GM12878 (cell line): ENCODE measurements at regions not wholly inside any gene's neighbourhood (a gene's known extent, or its start where the extent isn't known, plus 50 kb on each side); places are given as distances from the start of the nearest gene placed in this dataset.

Experiments used
- ATAC-seq: fragments of 200-7000 bp; cut with Tn5 transposase; 3 replicates; pipeline ENCODE4 v1.9.1; 2020; ENCODE audit warnings: mild to moderate bottlenecking, moderate library complexity
- BruUV-seq: library from RNA; stranded (reverse); fragments of 400-500 nt; replicated peaks from 2 replicates; lab custom pipeline; 2021; lab: Mats Ljungman, UMichigan
- CTCF ChIA-PET: fragments of 300-600 bp; sonication (Branson Sonifier 250); formaldehyde crosslinking; extraction: SDS; loops from one replicate; lab custom pipeline; 2021; ENCODE audit warnings: inconsistent platforms; lab: Yijun Ruan, JAX
- POLR2A ChIA-PET: fragments of 350-600 bp; formaldehyde crosslinking; extraction: SDS; loops from one replicate; lab custom pipeline; 2021; ENCODE audit warnings: inconsistent platforms; lab: Charles Lee
- RAD21 ChIA-PET: fragments of 300-600 bp; sonication (Branson Sonifier 250); formaldehyde crosslinking; loops from one replicate; lab custom pipeline; 2023; ENCODE audit warnings: antibody characterized with exemption; ENCODE audit not compliant: unreplicated experiment; lab: Charles Lee
- SMC1A ChIA-PET: fragments of 300-600 bp; sonication (Branson Sonifier 250); formaldehyde crosslinking; loops from one replicate; lab custom pipeline; 2023; ENCODE audit not compliant: unreplicated experiment, uncharacterized antibody; lab: Charles Lee
- DNase-seq: peaks from one replicate; pipeline ENCODE4 v3.0.0-alpha.2; 2011; ENCODE audit warnings: low read depth, low spot score
- FAIRE-seq: peaks from 3 replicates; lab custom pipeline; 2011; peaks lifted over from hg19 to GRCh38; lab: Jason Lieb, UNC
- H2AFZ ChIP-seq: 2 replicates; pipeline ENCODE4 v1.6.0; 2011; ENCODE audit warnings: low read depth, low read length, control low read depth; ENCODE audit not compliant: control insufficient read depth
- H3K27ac ChIP-seq: 2 replicates; pipeline ENCODE4 v1.5.1; 2011; ENCODE audit warnings: control low read depth; ENCODE audit not compliant: control insufficient read depth, insufficient read depth
- H3K27me3 ChIP-seq, 2 experiments: replicated peaks in 1 of 2; 2 replicates each; pipeline versions ENCODE4 v1.6.0 to v1.6.1; 2011; ENCODE audit warnings: low read length in 1 of 2; ENCODE audit not compliant: control insufficient read depth in 2 of 2, insufficient read depth in 2 of 2
- H3K36me3 ChIP-seq, 2 experiments: 2 replicates each; pipeline ENCODE4 v1.5.1; 2011; ENCODE audit warnings: low read length in 1 of 2; ENCODE audit not compliant: control insufficient read depth in 2 of 2, insufficient read depth in 2 of 2
- H3K4me1 ChIP-seq: 2 replicates; pipeline ENCODE4 v1.6.1; 2011; ENCODE audit warnings: mild to moderate bottlenecking, low read length, moderate library complexity, mixed read lengths; ENCODE audit not compliant: control insufficient read depth, insufficient read depth
- H3K4me2 ChIP-seq: 2 replicates; pipeline ENCODE4 v1.6.0; 2011; ENCODE audit warnings: control low read depth; ENCODE audit not compliant: control insufficient read depth, insufficient read depth
- H3K4me3 ChIP-seq: fragments of 200-600 bp; sonication (generic); 2 replicates; pipeline ENCODE4 v1.5.1; 2016
- H3K79me2 ChIP-seq: 2 replicates; pipeline ENCODE4 v1.6.0; 2011; ENCODE audit warnings: low read length; ENCODE audit not compliant: control insufficient read depth, insufficient read depth
- H3K9ac ChIP-seq: 2 replicates; pipeline ENCODE4 v1.8.0; 2011; ENCODE audit warnings: low read length, control low read depth, mixed read lengths; ENCODE audit not compliant: control insufficient read depth, insufficient read depth
- H3K9me3 ChIP-seq: replicated peaks from 3 replicates; pipeline ENCODE4 v1.5.1; 2011; ENCODE audit warnings: mild to moderate bottlenecking, low read length; ENCODE audit not compliant: control insufficient read depth, insufficient read depth
- H4K20me1 ChIP-seq: 2 replicates; pipeline ENCODE4 v1.6.0; 2011; ENCODE audit not compliant: control insufficient read depth, insufficient read depth
- BCL11A ChIP-seq: IDR thresholded peaks from 2 replicates; pipeline ENCODE4 v1.6.1; 2011; ENCODE audit warnings: low read depth, low read length
- FOS ChIP-seq: IDR thresholded peaks from 3 replicates; pipeline ENCODE4 v1.6.1; 2011; ENCODE audit warnings: borderline replicate concordance; ENCODE audit not compliant: insufficient read length; ENCODE audit errors: extremely low read depth
- HDAC6 ChIP-seq: fragments of 200-600 bp; sonication (generic); IDR thresholded peaks from one replicate; pipeline ENCODE4 v1.8.0; 2017; ENCODE audit warnings: antibody characterized with exemption; ENCODE audit not compliant: unreplicated experiment
- IRF4 ChIP-seq: IDR thresholded peaks from 2 replicates; pipeline ENCODE4 v1.6.1; 2011; ENCODE audit warnings: low read depth, low read length
- IRF5 ChIP-seq: fragments of 450-650 bp; IDR thresholded peaks from 2 replicates; pipeline ENCODE4 v1.6.1; 2017; ENCODE audit warnings: borderline replicate concordance
- MAX ChIP-seq: IDR thresholded peaks from 2 replicates; pipeline ENCODE4 v1.6.1; 2012; ENCODE audit warnings: low read depth, low read length, improper control_type of control experiment
- MTA2 ChIP-seq: fragments of 450-650 bp; IDR thresholded peaks from 2 replicates; pipeline ENCODE4 v1.6.1; 2016; ENCODE audit warnings: low read depth, mild to moderate bottlenecking, moderate library complexity
- NBN ChIP-seq: fragments of 450-650 bp; IDR thresholded peaks from 2 replicates; pipeline ENCODE4 v1.6.1; 2016
- SREBF2 ChIP-seq: IDR thresholded peaks from 2 replicates; pipeline ENCODE4 v1.6.1; 2012; ENCODE audit warnings: mild to moderate bottlenecking, low read length
- TAF1 ChIP-seq: IDR thresholded peaks from 2 replicates; pipeline ENCODE4 v1.6.1; 2011; ENCODE audit warnings: mild to moderate bottlenecking, low read depth, low read length, borderline replicate concordance
- TCF12 ChIP-seq: IDR thresholded peaks from 2 replicates; pipeline ENCODE4 v1.6.1; 2011; ENCODE audit warnings: low read depth, mild to moderate bottlenecking, low read length
- ZNF24 ChIP-seq: fragments of 450-650 bp; IDR thresholded peaks from 2 replicates; pipeline ENCODE4 v1.6.1; 2017; ENCODE audit warnings: antibody characterized with exemption, mild to moderate bottlenecking
- ZZZ3 ChIP-seq: IDR thresholded peaks from 2 replicates; pipeline ENCODE4 v1.6.1; 2011; ENCODE audit warnings: low read depth; ENCODE audit not compliant: control insufficient read depth, insufficient read length
- WGBS: methylation state at CpG from one replicate; pipeline ENCODE4 v1.1.6; 2016; ENCODE audit warnings: low lambda C conversion rate; ENCODE audit not compliant: insufficient replicate concordance, insufficient coverage; ENCODE audit errors: missing lambda C conversion rate; 5-methylcytosine and 5-hydroxymethylcytosine counted together
- in situ Hi-C: fragments of 300-500 bp; cut with MboI; formaldehyde crosslinking; loops from 9 replicates; pipeline ENCODE4 v1.14.3; 2018; ENCODE audit warnings: mixed read lengths
- intact Hi-C: fragments of 100-400 bp; cut with micrococcal nuclease; formaldehyde crosslinking; loops from one replicate; pipeline ENCODE4 v1.14.2; 2022; ENCODE audit not compliant: unreplicated experiment
- TF ChIP-seq, protein P1 (sequence below): fragments of 450-650 bp; IDR thresholded peaks from 2 replicates; pipeline ENCODE4 v1.6.1; 2017; ENCODE audit warnings: mild to moderate bottlenecking
- TF ChIP-seq, protein P2 (sequence below): fragments of 450-650 bp; IDR thresholded peaks from 2 replicates; pipeline ENCODE4 v1.6.1; 2017; ENCODE audit warnings: low read depth, mild to moderate bottlenecking, moderate library complexity
- TF ChIP-seq, protein P3 (sequence below): fragments of 450-650 bp; IDR thresholded peaks from 2 replicates; pipeline ENCODE4 v1.6.1; 2016; ENCODE audit warnings: mild to moderate bottlenecking

GRCh38 chr2:104177179-104177578 is 676.7 kb upstream of the POU3F3 start (continued):
- TF ChIP-seq TAF1, result no peak
- TF ChIP-seq MAX, result no peak
- no peak for TF ChIP-seq ZNF24
- TF ChIP-seq, protein P1, sequence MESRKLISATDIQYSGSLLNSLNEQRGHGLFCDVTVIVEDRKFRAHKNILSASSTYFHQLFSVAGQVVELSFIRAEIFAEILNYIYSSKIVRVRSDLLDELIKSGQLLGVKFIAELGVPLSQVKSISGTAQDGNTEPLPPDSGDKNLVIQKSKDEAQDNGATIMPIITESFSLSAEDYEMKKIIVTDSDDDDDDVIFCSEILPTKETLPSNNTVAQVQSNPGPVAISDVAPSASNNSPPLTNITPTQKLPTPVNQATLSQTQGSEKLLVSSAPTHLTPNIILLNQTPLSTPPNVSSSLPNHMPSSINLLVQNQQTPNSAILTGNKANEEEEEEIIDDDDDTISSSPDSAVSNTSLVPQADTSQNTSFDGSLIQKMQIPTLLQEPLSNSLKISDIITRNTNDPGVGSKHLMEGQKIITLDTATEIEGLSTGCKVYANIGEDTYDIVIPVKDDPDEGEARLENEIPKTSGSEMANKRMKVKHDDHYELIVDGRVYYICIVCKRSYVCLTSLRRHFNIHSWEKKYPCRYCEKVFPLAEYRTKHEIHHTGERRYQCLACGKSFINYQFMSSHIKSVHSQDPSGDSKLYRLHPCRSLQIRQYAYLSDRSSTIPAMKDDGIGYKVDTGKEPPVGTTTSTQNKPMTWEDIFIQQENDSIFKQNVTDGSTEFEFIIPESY, result no peak
- no peak for TF ChIP-seq IRF4
- TF ChIP-seq, all 136 proteins: peak for 0

DNA sequence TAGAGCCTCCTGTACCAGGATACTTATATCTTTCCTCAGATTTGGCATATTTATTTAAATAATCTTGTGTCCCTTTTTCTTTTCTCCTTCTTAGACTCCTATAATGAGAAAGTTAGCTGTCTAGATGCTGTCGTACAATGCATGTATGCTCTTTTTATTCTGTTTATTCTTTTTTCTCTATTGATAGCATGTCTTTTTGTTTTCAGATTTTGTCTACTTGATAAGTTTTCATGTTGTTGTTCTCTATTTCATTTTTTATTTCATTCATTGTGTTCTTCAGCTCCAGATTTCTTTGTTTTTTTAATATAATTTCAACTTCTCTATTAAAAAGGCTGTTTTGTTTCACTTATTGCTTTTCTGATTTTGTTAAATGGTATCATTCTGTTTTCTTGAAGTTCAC is 674.3 kb upstream of the POU3F3 start:
- BruUV-seq, result no TSS peak
- 88% methylated on average over 1 of the region's 1 CpG for WGBS
- FAIRE-seq, result no peak
- intact Hi-C loops, result no loop called here
- in situ Hi-C loops, result no loop called here
- Histone ChIP-seq H3K9me3 (no peaks in the 10 kb centered on the region; the same call in 2 of the 3 replicates), H3K4me1 (no peaks in the 10 kb centered on the region), H3K27me3 (no peaks in the 10 kb centered on the region), H4K20me1 (no peaks in the 10 kb centered on the region), H3K4me2 (no peak overlapping the region), H3K9ac (no peak overlapping the region), H2AFZ (no peak overlapping the region), H3K79me2 (no peaks in the 10 kb centered on the region), H3K27ac (no peak overlapping the region), H3K36me3 (no peaks in the 10 kb centered on the region), H3K4me3 (no peak overlapping the region)
- RAD21 ChIA-PET, result no interaction called here
- CTCF ChIA-PET, result no interaction called here
- no peak for ATAC-seq
- SMC1A ChIA-PET, result interaction anchor here (1.2 kb wide), 1 partner anchor 342 kb away, joined by 3 read pairs; no protein-coding TSS in a partner anchor
- POLR2A ChIA-PET, result no interaction called here
- no peak for DNase-seq
- TF ChIP-seq TCF12 (no peak), FOS (no peak), ZZZ3 (no peak), BCL11A (no peak), NBN (no peak), MTA2 (no peak), HDAC6 (no peak), SREBF2 (no peak), IRF5 (no peak)
- TF ChIP-seq, protein P2, sequence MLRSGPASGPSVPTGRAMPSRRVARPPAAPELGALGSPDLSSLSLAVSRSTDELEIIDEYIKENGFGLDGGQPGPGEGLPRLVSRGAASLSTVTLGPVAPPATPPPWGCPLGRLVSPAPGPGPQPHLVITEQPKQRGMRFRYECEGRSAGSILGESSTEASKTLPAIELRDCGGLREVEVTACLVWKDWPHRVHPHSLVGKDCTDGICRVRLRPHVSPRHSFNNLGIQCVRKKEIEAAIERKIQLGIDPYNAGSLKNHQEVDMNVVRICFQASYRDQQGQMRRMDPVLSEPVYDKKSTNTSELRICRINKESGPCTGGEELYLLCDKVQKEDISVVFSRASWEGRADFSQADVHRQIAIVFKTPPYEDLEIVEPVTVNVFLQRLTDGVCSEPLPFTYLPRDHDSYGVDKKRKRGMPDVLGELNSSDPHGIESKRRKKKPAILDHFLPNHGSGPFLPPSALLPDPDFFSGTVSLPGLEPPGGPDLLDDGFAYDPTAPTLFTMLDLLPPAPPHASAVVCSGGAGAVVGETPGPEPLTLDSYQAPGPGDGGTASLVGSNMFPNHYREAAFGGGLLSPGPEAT, result no peak
- TF ChIP-seq, protein P3, sequence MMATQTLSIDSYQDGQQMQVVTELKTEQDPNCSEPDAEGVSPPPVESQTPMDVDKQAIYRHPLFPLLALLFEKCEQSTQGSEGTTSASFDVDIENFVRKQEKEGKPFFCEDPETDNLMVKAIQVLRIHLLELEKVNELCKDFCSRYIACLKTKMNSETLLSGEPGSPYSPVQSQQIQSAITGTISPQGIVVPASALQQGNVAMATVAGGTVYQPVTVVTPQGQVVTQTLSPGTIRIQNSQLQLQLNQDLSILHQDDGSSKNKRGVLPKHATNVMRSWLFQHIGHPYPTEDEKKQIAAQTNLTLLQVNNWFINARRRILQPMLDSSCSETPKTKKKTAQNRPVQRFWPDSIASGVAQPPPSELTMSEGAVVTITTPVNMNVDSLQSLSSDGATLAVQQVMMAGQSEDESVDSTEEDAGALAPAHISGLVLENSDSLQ, result no peak
